MM.1S (cell line): ENCODE measurements at regions not wholly inside any gene's neighbourhood (a gene's known extent, or its start where the extent isn't known, plus 50 kb on each side); places are given as distances from the start of the nearest gene placed in this dataset.

Experiments
- DNase-seq: peaks from one replicate; pipeline ENCODE4 v3.0.0-alpha.2; 2015
- H2AFZ ChIP-seq: fragments of 300-600 bp; sonication (generic); 2 replicates; pipeline ENCODE4 v1.6.0; 2016; ENCODE audit warnings: antibody characterized with exemption, low read length
- H3F3A ChIP-seq: fragments of 300-600 bp; sonication (generic); 2 replicates; pipeline ENCODE4 v1.6.1; 2016; ENCODE audit warnings: mild to moderate bottlenecking, antibody characterized with exemption, low read length, moderate library complexity, mixed read lengths; ENCODE audit not compliant: insufficient read depth
- H3K27ac ChIP-seq: fragments of 300-600 bp; sonication (generic); 2 replicates; pipeline ENCODE4 v1.5.1; 2016; ENCODE audit warnings: mild to moderate bottlenecking, low read length
- H3K27me3 ChIP-seq: fragments of 300-600 bp; sonication (generic); replicated peaks from 2 replicates; pipeline ENCODE4 v1.6.0; 2016; ENCODE audit warnings: low read length; ENCODE audit not compliant: insufficient read depth
- H3K36me3 ChIP-seq: fragments of 300-600 bp; sonication (generic); replicated peaks from 2 replicates; pipeline ENCODE4 v1.6.1; 2016; ENCODE audit warnings: mild to moderate bottlenecking, low read length, mixed read lengths; ENCODE audit not compliant: insufficient read depth
- H3K4me1 ChIP-seq: fragments of 300-600 bp; sonication (generic); 2 replicates; pipeline ENCODE4 v1.6.1; 2016; ENCODE audit warnings: low read length, mixed read lengths
- H3K4me2 ChIP-seq: fragments of 300-600 bp; sonication (generic); 2 replicates; pipeline ENCODE4 v1.6.0; 2016; ENCODE audit warnings: low read depth, low read length
- H3K4me3 ChIP-seq: fragments of 300-600 bp; sonication (generic); 2 replicates; pipeline ENCODE4 v1.5.1; 2016; ENCODE audit warnings: low read length, mixed read lengths
- H3K79me2 ChIP-seq: fragments of 300-600 bp; sonication (generic); 2 replicates; pipeline ENCODE4 v1.6.1; 2016; ENCODE audit warnings: mixed run types, low read length, mixed read lengths
- H3K9ac ChIP-seq: fragments of 300-600 bp; sonication (generic); 2 replicates; pipeline ENCODE4 v1.6.1; 2016; ENCODE audit warnings: low read length, mixed read lengths
- H3K9me2 ChIP-seq: fragments of 300-600 bp; sonication (generic); replicated peaks from 2 replicates; pipeline ENCODE4 v1.6.1; 2016; ENCODE audit warnings: mild to moderate bottlenecking, low read length, mixed read lengths; ENCODE audit not compliant: insufficient read depth
- H3K9me3 ChIP-seq: fragments of 300-600 bp; sonication (generic); replicated peaks from 2 replicates; pipeline ENCODE4 v1.6.1; 2016; ENCODE audit warnings: mild to moderate bottlenecking, low read length, mixed read lengths; ENCODE audit not compliant: insufficient read depth
- H4K20me1 ChIP-seq: fragments of 300-600 bp; sonication (generic); 2 replicates; pipeline ENCODE4 v1.6.1; 2016; ENCODE audit warnings: mild to moderate bottlenecking, low read length, moderate library complexity, mixed read lengths; ENCODE audit not compliant: insufficient read depth
- EZH2 ChIP-seq: fragments of 300-600 bp; sonication (generic); optimal IDR thresholded peaks from 2 replicates; pipeline ENCODE3; 2017; ENCODE audit warnings: low read depth, mild to moderate bottlenecking, antibody characterized with exemption, low read length, mixed read lengths
- EZH2phosphoT487 ChIP-seq: fragments of 300-600 bp; sonication (generic); IDR thresholded peaks from 2 replicates; pipeline ENCODE4 v1.6.1; 2018; ENCODE audit warnings: antibody characterized with exemption, low read length
- TF ChIP-seq, protein P1 (sequence below): fragments of 300-600 bp; sonication (generic); IDR thresholded peaks from 2 replicates; pipeline ENCODE4 v1.5.1; 2016; ENCODE audit warnings: antibody characterized with exemption, low read length, mixed read lengths

DNA sequence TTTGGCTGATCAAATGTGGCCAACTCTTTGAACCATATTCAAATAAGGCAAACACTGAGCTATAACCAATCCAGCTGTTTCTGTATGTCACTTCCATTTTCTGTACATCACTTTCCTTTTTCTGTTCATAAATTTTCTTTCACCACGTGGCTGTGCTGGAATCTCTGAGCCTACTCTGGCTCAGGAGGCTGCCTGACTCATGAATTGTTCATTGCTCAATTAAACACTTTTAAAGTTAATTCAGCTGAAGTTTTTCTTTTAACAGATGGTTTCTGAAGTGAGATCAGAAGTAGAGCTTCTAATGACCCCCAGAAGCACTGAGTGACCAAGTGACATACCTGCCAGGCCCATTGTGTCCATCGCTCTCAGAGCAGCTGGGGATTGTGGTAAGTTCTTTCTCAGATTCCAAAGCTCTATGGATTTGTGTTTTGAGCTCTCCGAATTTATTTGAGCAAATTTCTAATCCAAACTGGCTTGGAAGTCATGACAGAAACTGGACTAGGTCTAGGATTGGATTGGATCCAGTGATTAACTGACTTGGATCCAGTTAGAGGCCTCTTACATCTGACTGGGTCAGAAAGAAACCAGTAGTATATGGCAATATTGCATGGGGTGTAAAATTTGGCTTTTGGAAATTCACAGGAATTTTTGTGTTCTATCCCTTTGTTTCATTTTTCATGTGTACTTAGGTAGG is 121.2 kb upstream of the BANK1 start:
- Histone ChIP-seq H3K27ac (no peak overlapping the region), H3F3A (no peaks in the 10 kb centered on the region), H3K4me3 (no peak overlapping the region), H3K9me3 (no peaks in the 10 kb centered on the region), H3K9me2 (no peaks in the 10 kb centered on the region), H3K27me3 (no peaks in the 10 kb centered on the region), H2AFZ (no peak overlapping the region), H3K79me2 (no peaks in the 10 kb centered on the region), H3K4me2 (no peak overlapping the region), H3K4me1 (no peaks in the 10 kb centered on the region), H4K20me1 (no peaks in the 10 kb centered on the region), H3K36me3 (no peaks in the 10 kb centered on the region), H3K9ac (no peak overlapping the region)
- DNase-seq = no peak
- no peak for TF ChIP-seq EZH2phosphoT487
- no peak for TF ChIP-seq EZH2
- TF ChIP-seq, protein P1, sequence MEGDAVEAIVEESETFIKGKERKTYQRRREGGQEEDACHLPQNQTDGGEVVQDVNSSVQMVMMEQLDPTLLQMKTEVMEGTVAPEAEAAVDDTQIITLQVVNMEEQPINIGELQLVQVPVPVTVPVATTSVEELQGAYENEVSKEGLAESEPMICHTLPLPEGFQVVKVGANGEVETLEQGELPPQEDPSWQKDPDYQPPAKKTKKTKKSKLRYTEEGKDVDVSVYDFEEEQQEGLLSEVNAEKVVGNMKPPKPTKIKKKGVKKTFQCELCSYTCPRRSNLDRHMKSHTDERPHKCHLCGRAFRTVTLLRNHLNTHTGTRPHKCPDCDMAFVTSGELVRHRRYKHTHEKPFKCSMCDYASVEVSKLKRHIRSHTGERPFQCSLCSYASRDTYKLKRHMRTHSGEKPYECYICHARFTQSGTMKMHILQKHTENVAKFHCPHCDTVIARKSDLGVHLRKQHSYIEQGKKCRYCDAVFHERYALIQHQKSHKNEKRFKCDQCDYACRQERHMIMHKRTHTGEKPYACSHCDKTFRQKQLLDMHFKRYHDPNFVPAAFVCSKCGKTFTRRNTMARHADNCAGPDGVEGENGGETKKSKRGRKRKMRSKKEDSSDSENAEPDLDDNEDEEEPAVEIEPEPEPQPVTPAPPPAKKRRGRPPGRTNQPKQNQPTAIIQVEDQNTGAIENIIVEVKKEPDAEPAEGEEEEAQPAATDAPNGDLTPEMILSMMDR = no peak

DNA sequence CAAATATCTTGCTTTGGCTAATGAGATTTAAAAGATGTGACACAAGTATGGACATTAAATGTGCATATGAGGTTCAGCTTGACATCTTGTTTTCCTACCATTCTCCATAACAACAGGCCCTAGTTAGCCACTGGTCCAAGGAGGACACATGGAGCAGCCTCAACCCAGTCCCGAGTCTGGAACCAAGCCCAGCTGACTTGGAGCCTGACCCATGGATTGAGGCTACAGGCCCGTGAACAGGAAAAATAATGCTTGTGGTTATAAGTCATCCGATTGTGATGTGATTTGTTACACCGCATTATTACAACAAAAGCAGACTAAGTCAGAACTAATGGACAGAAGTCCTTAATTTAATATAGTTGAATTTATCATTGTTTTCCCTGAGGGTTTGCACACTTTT is 123.2 kb upstream of the BANK1 start:
- Histone ChIP-seq H3K36me3 (no peaks in the 10 kb centered on the region), H3K27me3 (no peaks in the 10 kb centered on the region), H3K79me2 (no peaks in the 10 kb centered on the region), H3K9ac (no peak overlapping the region), H3K27ac (no peak overlapping the region), H3K4me1 (no peaks in the 10 kb centered on the region), H3K4me3 (no peak overlapping the region), H4K20me1 (no peaks in the 10 kb centered on the region), H3K4me2 (no peak overlapping the region), H3K9me2 (no peaks in the 10 kb centered on the region), H2AFZ (no peak overlapping the region), H3F3A (no peaks in the 10 kb centered on the region), H3K9me3 (no peaks in the 10 kb centered on the region)
- DNase-seq = no peak
- TF ChIP-seq EZH2phosphoT487 (no peak), EZH2 (no peak)
- TF ChIP-seq, protein P1 = no peak

GRCh38 chr4:101660607-101661006 is 129.9 kb upstream of the BANK1 start:
- no peak overlapping the region for H3K4me2 ChIP-seq
- no peak overlapping the region for H3K4me3 ChIP-seq
- DNase-seq = no peak
- no peaks in the 10 kb centered on the region for H4K20me1 ChIP-seq
- H3K36me3 ChIP-seq = no peaks in the 10 kb centered on the region
- no peaks in the 10 kb centered on the region for H3K9me3 ChIP-seq
- H3K27ac ChIP-seq = no peak overlapping the region
- H2AFZ ChIP-seq = no peak overlapping the region
- no peaks in the 10 kb centered on the region for H3K79me2 ChIP-seq
- no peaks in the 10 kb centered on the region for H3K4me1 ChIP-seq
- H3K9ac ChIP-seq = no peak overlapping the region
- H3K9me2 ChIP-seq = no peaks in the 10 kb centered on the region
- TF ChIP-seq, protein P1 = no peak
- no peak for TF ChIP-seq EZH2
- TF ChIP-seq EZH2phosphoT487 = no peak
- no peaks in the 10 kb centered on the region for H3K27me3 ChIP-seq
- no peaks in the 10 kb centered on the region for H3F3A ChIP-seq
